GM12878 (cell line): ENCODE measurements at regions not wholly inside any gene's neighbourhood (a gene's known extent, or its start where the extent isn't known, plus 50 kb on each side); places are given as distances from the start of the nearest gene placed in this dataset.

ENCODE experiments used
- ATAC-seq: fragments of 200-7000 bp; cut with Tn5 transposase; 3 replicates; pipeline ENCODE4 v1.9.1; 2020; ENCODE audit warnings: mild to moderate bottlenecking, moderate library complexity
- BruUV-seq: library from RNA; stranded (reverse); fragments of 400-500 nt; replicated peaks from 2 replicates; lab custom pipeline; 2021; lab: Mats Ljungman, UMichigan
- CTCF ChIA-PET: fragments of 300-600 bp; sonication (Branson Sonifier 250); formaldehyde crosslinking; extraction: SDS; loops from one replicate; lab custom pipeline; 2021; ENCODE audit warnings: inconsistent platforms; lab: Yijun Ruan, JAX
- POLR2A ChIA-PET: fragments of 350-600 bp; formaldehyde crosslinking; extraction: SDS; loops from one replicate; lab custom pipeline; 2021; ENCODE audit warnings: inconsistent platforms; lab: Charles Lee
- RAD21 ChIA-PET: fragments of 300-600 bp; sonication (Branson Sonifier 250); formaldehyde crosslinking; loops from one replicate; lab custom pipeline; 2023; ENCODE audit warnings: antibody characterized with exemption; ENCODE audit not compliant: unreplicated experiment; lab: Charles Lee
- SMC1A ChIA-PET: fragments of 300-600 bp; sonication (Branson Sonifier 250); formaldehyde crosslinking; loops from one replicate; lab custom pipeline; 2023; ENCODE audit not compliant: unreplicated experiment, uncharacterized antibody; lab: Charles Lee
- DNase-seq: peaks from one replicate; pipeline ENCODE4 v3.0.0-alpha.2; 2011; ENCODE audit warnings: low read depth, low spot score
- FAIRE-seq: peaks from 3 replicates; lab custom pipeline; 2011; peaks lifted over from hg19 to GRCh38; lab: Jason Lieb, UNC
- H2AFZ ChIP-seq: 2 replicates; pipeline ENCODE4 v1.6.0; 2011; ENCODE audit warnings: low read depth, low read length, control low read depth; ENCODE audit not compliant: control insufficient read depth
- H3K27ac ChIP-seq: 2 replicates; pipeline ENCODE4 v1.5.1; 2011; ENCODE audit warnings: control low read depth; ENCODE audit not compliant: control insufficient read depth, insufficient read depth
- H3K27me3 ChIP-seq, 2 experiments: replicated peaks in 1 of 2; 2 replicates each; pipeline versions ENCODE4 v1.6.0 to v1.6.1; 2011; ENCODE audit warnings: low read length in 1 of 2; ENCODE audit not compliant: control insufficient read depth in 2 of 2, insufficient read depth in 2 of 2
- H3K36me3 ChIP-seq, 2 experiments: 2 replicates each; pipeline ENCODE4 v1.5.1; 2011; ENCODE audit warnings: low read length in 1 of 2; ENCODE audit not compliant: control insufficient read depth in 2 of 2, insufficient read depth in 2 of 2
- H3K4me1 ChIP-seq: 2 replicates; pipeline ENCODE4 v1.6.1; 2011; ENCODE audit warnings: mild to moderate bottlenecking, low read length, moderate library complexity, mixed read lengths; ENCODE audit not compliant: control insufficient read depth, insufficient read depth
- H3K4me2 ChIP-seq: 2 replicates; pipeline ENCODE4 v1.6.0; 2011; ENCODE audit warnings: control low read depth; ENCODE audit not compliant: control insufficient read depth, insufficient read depth
- H3K4me3 ChIP-seq: fragments of 200-600 bp; sonication (generic); 2 replicates; pipeline ENCODE4 v1.5.1; 2016
- H3K79me2 ChIP-seq: 2 replicates; pipeline ENCODE4 v1.6.0; 2011; ENCODE audit warnings: low read length; ENCODE audit not compliant: control insufficient read depth, insufficient read depth
- H3K9ac ChIP-seq: 2 replicates; pipeline ENCODE4 v1.8.0; 2011; ENCODE audit warnings: low read length, control low read depth, mixed read lengths; ENCODE audit not compliant: control insufficient read depth, insufficient read depth
- H3K9me3 ChIP-seq: replicated peaks from 3 replicates; pipeline ENCODE4 v1.5.1; 2011; ENCODE audit warnings: mild to moderate bottlenecking, low read length; ENCODE audit not compliant: control insufficient read depth, insufficient read depth
- H4K20me1 ChIP-seq: 2 replicates; pipeline ENCODE4 v1.6.0; 2011; ENCODE audit not compliant: control insufficient read depth, insufficient read depth
- CBFB ChIP-seq: IDR thresholded peaks from 2 replicates; pipeline ENCODE4 v1.6.1; 2016; ENCODE audit warnings: antibody characterized with exemption, low read depth
- EP300 ChIP-seq, 2 experiments: fragments of 150-350 bp in 1 of 2; IDR thresholded peaks; 2 replicates each; pipeline ENCODE4 v1.6.1; 2011 to 2012; ENCODE audit warnings: low read depth in 2 of 2, low read length in 2 of 2, borderline replicate concordance in 1 of 2, improper control_type of control experiment in 1 of 2, inconsistent platforms in 1 of 2; ENCODE audit not compliant: control insufficient read depth in 1 of 2
- MAX ChIP-seq: IDR thresholded peaks from 2 replicates; pipeline ENCODE4 v1.6.1; 2012; ENCODE audit warnings: low read depth, low read length, improper control_type of control experiment
- NRF1 ChIP-seq: conservative IDR thresholded peaks from 2 replicates; pipeline ENCODE4 v1.6.1; 2011; ENCODE audit warnings: mild to moderate bottlenecking, low read depth, low read length, improper control_type of control experiment
- PKNOX1 ChIP-seq: fragments of 450-650 bp; IDR thresholded peaks from 2 replicates; pipeline ENCODE4 v1.6.1; 2016; ENCODE audit warnings: mild to moderate bottlenecking
- RAD51 ChIP-seq: fragments of 450-650 bp; IDR thresholded peaks from 2 replicates; pipeline ENCODE4 v1.6.1; 2016; ENCODE audit warnings: moderate library complexity, mild to moderate bottlenecking, inconsistent platforms
- RELB ChIP-seq: fragments of 450-650 bp; IDR thresholded peaks from 2 replicates; pipeline ENCODE4 v1.6.1; 2017; ENCODE audit warnings: low read depth, mild to moderate bottlenecking, moderate library complexity
- SPI1 ChIP-seq: IDR thresholded peaks from 2 replicates; pipeline ENCODE4 v1.6.1; 2011; ENCODE audit warnings: low read depth, mild to moderate bottlenecking, low read length, moderate library complexity, borderline replicate concordance; ENCODE audit not compliant: insufficient read depth
- SUPT20H ChIP-seq: IDR thresholded peaks from 2 replicates; pipeline ENCODE4 v1.6.1; 2011; ENCODE audit warnings: low read depth, mild to moderate bottlenecking, low read length, moderate library complexity, borderline replicate concordance; ENCODE audit not compliant: control insufficient read depth
- SUZ12 ChIP-seq: fragments of 200-600 bp; sonication (generic); IDR thresholded peaks from one replicate; pipeline ENCODE4 v1.6.1; 2018; ENCODE audit warnings: antibody characterized with exemption, mild to moderate bottlenecking; ENCODE audit not compliant: unreplicated experiment
- in situ Hi-C: fragments of 300-500 bp; cut with MboI; formaldehyde crosslinking; loops from 9 replicates; pipeline ENCODE4 v1.14.3; 2018; ENCODE audit warnings: mixed read lengths
- intact Hi-C: fragments of 100-400 bp; cut with micrococcal nuclease; formaldehyde crosslinking; loops from one replicate; pipeline ENCODE4 v1.14.2; 2022; ENCODE audit not compliant: unreplicated experiment

GRCh38 chr5:30659417-30659816 is 534.1 kb upstream of the CDH6 start (continued):
- TF ChIP-seq MAX: no peak

GRCh38 chr5:30650311-30650710 is 543.2 kb upstream of the CDH6 start:
- no peaks in the 10 kb centered on the region for H3K79me2 ChIP-seq
- H2AFZ ChIP-seq: no peak overlapping the region
- H3K27me3 ChIP-seq: no peaks in the 10 kb centered on the region
- ChIA-PET POLR2A (no interaction called here), SMC1A (no interaction called here)
- H4K20me1 ChIP-seq: no peaks in the 10 kb centered on the region
- no peak overlapping the region for H3K27ac ChIP-seq
- no peak overlapping the region for H3K4me2 ChIP-seq
- DNase-seq: no peak
- no peak overlapping the region for H3K9ac ChIP-seq
- H3K9me3 ChIP-seq: no peaks in the 10 kb centered on the region
- no peak overlapping the region for H3K4me3 ChIP-seq
- TF ChIP-seq SUZ12: no peak
- TF ChIP-seq RELB: no peak
- TF ChIP-seq SPI1: no peak
- TF ChIP-seq RAD51: no peak
- TF ChIP-seq SUPT20H: no peak
- no peak for TF ChIP-seq EP300 (IDR thresholded peaks at IDR 0.05; ENCODE audit: borderline replicate concordance in 1 of 2, control insufficient read depth in 1 of 2, low read depth in 2 of 2, low read length in 2 of 2)
- TF ChIP-seq CBFB: no peak
- no peak for TF ChIP-seq NRF1
- no peak for TF ChIP-seq PKNOX1
- TF ChIP-seq, all 136 proteins: peak for 0
- RAD21 ChIA-PET: no interaction called here
- BruUV-seq: no TSS peak
- no peaks in the 10 kb centered on the region for H3K4me1 ChIP-seq
- in situ Hi-C loops (no loop called here), intact Hi-C loops (no loop called here)
- no peak for FAIRE-seq
- CTCF ChIA-PET: no interaction called here
- ATAC-seq: no peak
- no peaks in the 10 kb centered on the region for H3K36me3 ChIP-seq
